ENCODE measurements at regions not wholly inside any gene's neighbourhood (a gene's known extent, or its start where the extent isn't known, plus 50 kb on each side); places are given as distances from the start of the nearest gene placed in this dataset.

- Histone ChIP-seq H3K4me3 (ENCODE audit: low read depth, low read length) (no peak overlapping the region), H3K27me3 (ENCODE audit: control insufficient read depth, insufficient read depth, low read length) (no peaks in the 10 kb centered on the region), H3K27ac (ENCODE audit: low read depth, low read length) (no peak overlapping the region), H3K9me3 (ENCODE audit: control insufficient read depth, insufficient read depth, low read length) (no peaks in the 10 kb centered on the region)
- TF ChIP-seq, protein P1, sequence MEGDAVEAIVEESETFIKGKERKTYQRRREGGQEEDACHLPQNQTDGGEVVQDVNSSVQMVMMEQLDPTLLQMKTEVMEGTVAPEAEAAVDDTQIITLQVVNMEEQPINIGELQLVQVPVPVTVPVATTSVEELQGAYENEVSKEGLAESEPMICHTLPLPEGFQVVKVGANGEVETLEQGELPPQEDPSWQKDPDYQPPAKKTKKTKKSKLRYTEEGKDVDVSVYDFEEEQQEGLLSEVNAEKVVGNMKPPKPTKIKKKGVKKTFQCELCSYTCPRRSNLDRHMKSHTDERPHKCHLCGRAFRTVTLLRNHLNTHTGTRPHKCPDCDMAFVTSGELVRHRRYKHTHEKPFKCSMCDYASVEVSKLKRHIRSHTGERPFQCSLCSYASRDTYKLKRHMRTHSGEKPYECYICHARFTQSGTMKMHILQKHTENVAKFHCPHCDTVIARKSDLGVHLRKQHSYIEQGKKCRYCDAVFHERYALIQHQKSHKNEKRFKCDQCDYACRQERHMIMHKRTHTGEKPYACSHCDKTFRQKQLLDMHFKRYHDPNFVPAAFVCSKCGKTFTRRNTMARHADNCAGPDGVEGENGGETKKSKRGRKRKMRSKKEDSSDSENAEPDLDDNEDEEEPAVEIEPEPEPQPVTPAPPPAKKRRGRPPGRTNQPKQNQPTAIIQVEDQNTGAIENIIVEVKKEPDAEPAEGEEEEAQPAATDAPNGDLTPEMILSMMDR (IDR thresholded peaks at IDR 0.05; ENCODE audit: low read depth, low read length): no peak
- ChIA-PET POLR2A (no interaction called here), CTCF (no interaction called here)
- no peak for DNase-seq (ENCODE audit: low read depth, low spot score)
Observed at GRCh38 chr13:89955773-89956172, 1391.7 kb upstream of the MIR17HG start.

DNA sequence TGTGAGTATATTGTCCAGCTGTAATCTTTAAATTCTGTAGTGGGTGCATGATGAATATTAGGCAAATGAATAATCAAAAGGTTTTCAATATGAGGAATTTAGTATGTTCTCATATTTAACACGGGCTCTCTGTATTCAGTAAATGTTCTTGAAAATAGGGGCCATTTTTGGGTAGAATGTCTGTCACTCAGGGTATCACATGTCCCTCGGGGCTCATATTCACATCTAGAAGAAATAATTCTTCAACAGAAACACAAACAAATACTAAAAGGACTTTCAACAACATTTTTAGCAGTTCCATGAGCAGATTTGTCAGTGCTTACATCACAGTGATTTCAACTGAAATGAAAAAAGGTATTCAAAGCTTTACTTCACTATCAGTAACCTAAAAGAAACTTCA, 1388.4 kb upstream of the MIR17HG start:
- Histone ChIP-seq H3K27ac (ENCODE audit: low read depth, low read length) (no peak overlapping the region), H3K9me3 (ENCODE audit: control insufficient read depth, insufficient read depth, low read length) (no peaks in the 10 kb centered on the region), H3K27me3 (ENCODE audit: control insufficient read depth, insufficient read depth, low read length) (no peaks in the 10 kb centered on the region), H3K4me3 (ENCODE audit: low read depth, low read length) (no peak overlapping the region)
- DNase-seq (ENCODE audit: low read depth, low spot score): no peak
- ChIA-PET POLR2A (no interaction called here), CTCF (no interaction called here)
- TF ChIP-seq, protein P1 (IDR thresholded peaks at IDR 0.05; ENCODE audit: low read depth, low read length): no peak

DNA sequence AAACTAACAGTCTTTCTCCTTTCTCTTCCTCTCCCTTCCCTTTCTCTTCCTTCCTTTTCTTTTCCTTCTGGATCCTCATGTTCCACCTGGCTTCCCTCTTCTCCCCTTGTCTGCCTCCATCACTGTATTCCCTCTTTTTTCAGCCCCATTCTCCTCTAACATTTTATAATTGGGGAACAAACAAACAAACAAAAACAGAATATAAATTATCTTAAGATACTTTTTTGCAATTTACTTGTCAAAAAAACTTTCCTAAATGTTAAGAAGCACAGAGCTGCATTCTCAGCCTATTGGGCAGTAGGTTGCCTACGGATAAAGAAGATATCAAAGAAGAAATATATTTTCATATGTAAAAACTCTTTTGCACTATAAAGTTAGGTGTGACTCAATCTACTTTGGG, 1382.2 kb upstream of the MIR17HG start:
- DNase-seq (ENCODE audit: low read depth, low spot score): no peak
- POLR2A ChIA-PET: no interaction called here
- Histone ChIP-seq H3K4me3 (ENCODE audit: low read depth, low read length) (no peak overlapping the region), H3K9me3 (ENCODE audit: control insufficient read depth, insufficient read depth, low read length) (no peaks in the 10 kb centered on the region), H3K27me3 (ENCODE audit: control insufficient read depth, insufficient read depth, low read length) (no peaks in the 10 kb centered on the region), H3K27ac (ENCODE audit: low read depth, low read length) (no peak overlapping the region)
- TF ChIP-seq, protein P1 (IDR thresholded peaks at IDR 0.05; ENCODE audit: low read depth, low read length): no peak
- CTCF ChIA-PET: no interaction called here

GRCh38 chr13:89966524-89966923, 1381.0 kb upstream of the MIR17HG start:
- no peak for DNase-seq (ENCODE audit: low read depth, low spot score)
- TF ChIP-seq, protein P1 (IDR thresholded peaks at IDR 0.05; ENCODE audit: low read depth, low read length): no peak
- no peaks in the 10 kb centered on the region for H3K27me3 ChIP-seq (ENCODE audit: control insufficient read depth, insufficient read depth, low read length)
- H3K4me3 ChIP-seq (ENCODE audit: low read depth, low read length): no peak overlapping the region
- POLR2A ChIA-PET: no interaction called here
- CTCF ChIA-PET: no interaction called here
- H3K27ac ChIP-seq (ENCODE audit: low read depth, low read length): no peak overlapping the region
- no peaks in the 10 kb centered on the region for H3K9me3 ChIP-seq (ENCODE audit: control insufficient read depth, insufficient read depth, low read length)

GRCh38 chr13:89967701-89968100, 1379.8 kb upstream of the MIR17HG start:
- TF ChIP-seq, protein P1 (IDR thresholded peaks at IDR 0.05; ENCODE audit: low read depth, low read length): no peak
- no peak for DNase-seq (ENCODE audit: low read depth, low spot score)
- CTCF ChIA-PET: interaction anchor here (0.8 kb wide), 1 partner anchor 900 kb away, joined by 3 read pairs; no protein-coding TSS in a partner anchor
- Histone ChIP-seq H3K27me3 (ENCODE audit: control insufficient read depth, insufficient read depth, low read length) (no peaks in the 10 kb centered on the region), H3K4me3 (ENCODE audit: low read depth, low read length) (no peak overlapping the region), H3K27ac (ENCODE audit: low read depth, low read length) (no peak overlapping the region), H3K9me3 (ENCODE audit: control insufficient read depth, insufficient read depth, low read length) (no peaks in the 10 kb centered on the region)
- POLR2A ChIA-PET: no interaction called here

Data from AG04450 (cell line).